Transverse colon (tissue), 4 donors: ENCODE measurements at regions not wholly inside any gene's neighbourhood (a gene's known extent, or its start where the extent isn't known, plus 50 kb on each side); places are given as distances from the start of the nearest gene placed in this dataset.

Experiments used
- DNase-seq: peaks from one replicate; pipeline ENCODE4 v3.0.0-alpha.2; 2019
- H3K27ac ChIP-seq, 4 donors: fragments of 200-600 bp; sonication (generic); 2 replicates each; pipeline ENCODE4 v1.5.1; 2016 to 2018; ENCODE audit warnings: inconsistent platforms in 4 of 4
- H3K27me3 ChIP-seq: fragments of 200-600 bp; sonication (generic); 2 replicates; pipeline ENCODE4 v1.5.1; 2017; ENCODE audit warnings: inconsistent platforms
- H3K36me3 ChIP-seq, 4 donors: fragments of 200-600 bp; sonication (generic); 2 replicates each; pipeline ENCODE4 v1.5.1; 2017 to 2019; ENCODE audit warnings: inconsistent platforms in 4 of 4
- H3K4me1 ChIP-seq, 4 donors: fragments of 200-600 bp; sonication (generic); 2 replicates each; pipeline ENCODE4 v1.5.1; 2017 to 2020; ENCODE audit warnings: inconsistent platforms in 4 of 4
- H3K4me3 ChIP-seq, 4 donors: fragments of 200-600 bp; sonication (generic); 1 replicate in 1 of 4; 2 replicates in 3 of 4; pipeline versions ENCODE4 v1.5.1 to v1.6.1; 2017 to 2019; ENCODE audit warnings: inconsistent platforms in 4 of 4
- H3K9me3 ChIP-seq, 2 donors: fragments of 200-600 bp; sonication (generic); 2 replicates each; pipeline ENCODE4 v1.5.1; 2017 to 2019; ENCODE audit warnings: inconsistent platforms in 2 of 2
- CTCF ChIP-seq, 5 experiments: fragments of 200-600 bp in 3 of 5; fragments of 450-650 bp in 2 of 5; sonication (generic) in 3 of 5; IDR thresholded peaks; 1 replicate in 2 of 5; 2 replicates in 3 of 5; pipeline ENCODE4 v1.5.1; 2016 to 2017; ENCODE audit warnings: antibody characterized with exemption in 5 of 5, inconsistent platforms in 3 of 5, mild to moderate bottlenecking in 2 of 5, moderate library complexity in 1 of 5
- EP300 ChIP-seq: sonication (generic); formaldehyde crosslinking; IDR thresholded peaks from one replicate; pipeline ENCODE4 v1.6.1; 2017; ENCODE audit warnings: antibody characterized with exemption, low read depth
- POLR2A ChIP-seq: fragments of 450-650 bp; IDR thresholded peaks from one replicate; pipeline ENCODE4 v1.6.1; 2016; ENCODE audit warnings: antibody characterized with exemption, mild to moderate bottlenecking, moderate library complexity
- POLR2AphosphoS5 ChIP-seq, 3 donors: sonication (generic); formaldehyde crosslinking; IDR thresholded peaks; one replicate each; pipeline ENCODE4 v1.6.1; 2016; ENCODE audit warnings: antibody characterized with exemption in 3 of 3
- WGBS, 2 donors: methylation state at CpG; one replicate each; pipeline ENCODE4 v1.1.5; 2018; ENCODE audit warnings: low coverage in 1 of 2; 5-methylcytosine and 5-hydroxymethylcytosine counted together
- in situ Hi-C, 4 donors: fragments of 200-750 bp; cut with MboI; loops; one replicate each; pipeline versions ENCODE4 v1.15.0 to v1.15.1; 2017; ENCODE audit warnings: low sequenced_read_pairs in 3 of 4, low pct_ligation_motif_present in 1 of 4, low pct_unique_long_range_greater_than_20kb in 1 of 4
- intact Hi-C: fragments of 100-400 bp; cut with DNase I; formaldehyde crosslinking; loops from one replicate; pipeline ENCODE4 v1.15.1; 2023; ENCODE audit warnings: low total_unique reads

GRCh38 chr5:25099538-25099937 is 454.8 kb upstream of the CDH10 start:
- Histone ChIP-seq H3K4me3 (no peak overlapping the region), H3K27me3 (no peaks in the 10 kb centered on the region), H3K4me1 (no peaks in the 10 kb centered on the region), H3K36me3 (no peaks in the 10 kb centered on the region), H3K9me3 (no peaks in the 10 kb centered on the region), H3K27ac (no peak overlapping the region)
- WGBS, 2 donors: 74 to 80% methylated on average over 3 of the region's 3 CpGs
- in situ Hi-C loops: no loop called here
- intact Hi-C loops: loop anchor here (10.0 kb wide), 1 partner anchor 1605 kb away; no protein-coding TSS in a partner anchor
- TF ChIP-seq POLR2A (no peak), EP300 (no peak), POLR2AphosphoS5 (IDR thresholded peaks at IDR 0.05) (no peak), CTCF (IDR thresholded peaks at IDR 0.05) (no peak)
- DNase-seq: no peak

- in situ Hi-C loops: no loop called here
- H3K27ac ChIP-seq: no peak overlapping the region
- H3K4me3 ChIP-seq: no peak overlapping the region
- H3K27me3 ChIP-seq: no peaks in the 10 kb centered on the region
- WGBS, 2 donors: 63 to 74% methylated on average over 2 of the region's 2 CpGs
- intact Hi-C loops: loop anchor here (10.0 kb wide), 1 partner anchor 1600 kb away; no protein-coding TSS in a partner anchor
- no peaks in the 10 kb centered on the region for H3K4me1 ChIP-seq
- no peaks in the 10 kb centered on the region for H3K9me3 ChIP-seq
- no peak for DNase-seq
- no peaks in the 10 kb centered on the region for H3K36me3 ChIP-seq
- TF ChIP-seq POLR2AphosphoS5 (IDR thresholded peaks at IDR 0.05): no peak
- no peak for TF ChIP-seq EP300
- TF ChIP-seq CTCF (IDR thresholded peaks at IDR 0.05): no peak
- TF ChIP-seq POLR2A: no peak
These were observed 450.5 kb upstream of the CDH10 start for GRCh38 chr5:25095261-25095660.

DNA sequence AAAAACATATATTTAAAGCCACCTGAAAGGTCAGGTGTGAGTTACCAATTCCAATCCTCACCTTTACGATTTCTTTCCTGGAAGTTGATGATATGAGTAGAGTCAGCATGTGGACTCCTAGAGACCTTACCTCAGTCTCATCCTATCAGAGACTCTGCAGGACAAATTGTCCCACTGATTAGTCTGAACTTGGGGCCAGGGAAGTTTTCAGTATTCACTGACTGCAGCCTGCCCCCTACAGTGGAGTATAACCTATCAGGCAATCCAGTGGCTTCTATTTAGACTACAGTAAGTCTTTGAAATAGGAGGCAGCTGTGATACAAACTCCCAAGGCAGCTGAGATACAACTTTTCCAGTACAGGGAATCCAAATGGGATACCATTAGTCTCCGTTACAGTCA is 449.4 kb upstream of the CDH10 start:
- in situ Hi-C loops (no loop called here), intact Hi-C loops (loop anchor here (10.0 kb wide), 1 partner anchor 1599 kb away; no protein-coding TSS in a partner anchor)
- TF ChIP-seq POLR2A: no peak
- no peak for TF ChIP-seq EP300
- no peak for TF ChIP-seq POLR2AphosphoS5 (IDR thresholded peaks at IDR 0.05)
- TF ChIP-seq CTCF (IDR thresholded peaks at IDR 0.05): no peak
- 69 to 82% methylated on average over 1 to 2 of the region's 2 CpGs for WGBS, 2 donors
- Histone ChIP-seq H3K36me3 (no peaks in the 10 kb centered on the region), H3K27ac (no peak overlapping the region), H3K27me3 (no peaks in the 10 kb centered on the region), H3K9me3 (no peaks in the 10 kb centered on the region), H3K4me3 (no peak overlapping the region), H3K4me1 (no peaks in the 10 kb centered on the region)
- DNase-seq: no peak

GRCh38 chr5:25091921-25092320 is 447.1 kb upstream of the CDH10 start:
- Histone ChIP-seq H3K9me3 (no peaks in the 10 kb centered on the region), H3K36me3 (no peaks in the 10 kb centered on the region), H3K27ac (no peak overlapping the region), H3K27me3 (no peaks in the 10 kb centered on the region), H3K4me3 (no peak overlapping the region), H3K4me1 (no peaks in the 10 kb centered on the region)
- WGBS, 2 donors: 79 to 86% methylated on average over 3 of the region's 3 CpGs
- no peak for DNase-seq
- in situ Hi-C loops: no loop called here
- TF ChIP-seq POLR2A (no peak), POLR2AphosphoS5 (IDR thresholded peaks at IDR 0.05) (no peak)
- intact Hi-C loops: loop anchor here (10.0 kb wide), 1 partner anchor 1597 kb away; no protein-coding TSS in a partner anchor

- H3K9me3 ChIP-seq: no peaks in the 10 kb centered on the region
- no peak overlapping the region for H3K27ac ChIP-seq
- no peaks in the 10 kb centered on the region for H3K36me3 ChIP-seq
- WGBS, 2 donors: 58 to 73% methylated on average over 1 of the region's 1 CpG
- H3K4me1 ChIP-seq: no peaks in the 10 kb centered on the region
- no peak overlapping the region for H3K4me3 ChIP-seq
- intact Hi-C loops: loop anchor here (10.0 kb wide), 1 partner anchor 1596 kb away; no protein-coding TSS in a partner anchor
- no peak for TF ChIP-seq POLR2A
- no peak for TF ChIP-seq POLR2AphosphoS5 (IDR thresholded peaks at IDR 0.05)
- TF ChIP-seq EP300: no peak
- no peak for TF ChIP-seq CTCF (IDR thresholded peaks at IDR 0.05)
- in situ Hi-C loops: no loop called here
- no peak for DNase-seq
- no peaks in the 10 kb centered on the region for H3K27me3 ChIP-seq
These were observed 446.1 kb upstream of the CDH10 start for GRCh38 chr5:25090854-25091253.
